HG03095 (cell line): ENCODE measurements at regions not wholly inside any gene's neighbourhood (a gene's known extent, or its start where the extent isn't known, plus 50 kb on each side); places are given as distances from the start of the nearest gene placed in this dataset.

Experiments used
- ATAC-seq: cut with Tn5 transposase; IDR thresholded peaks from one replicate; pipeline ENCODE4 v1.9.1; 2021; ENCODE audit warnings: moderate library complexity; ENCODE audit not compliant: unreplicated experiment

GRCh38 chr6:95777338-95777737 lies 200.0 kb downstream of the MANEA start:
- no peak for ATAC-seq

GRCh38 chr6:95780037-95780436 lies 202.7 kb downstream of the MANEA start:
- ATAC-seq: no peak

GRCh38 chr6:95784019-95784418 lies 206.7 kb downstream of the MANEA start:
- ATAC-seq: no peak

GRCh38 chr6:95784869-95785268 lies 207.5 kb downstream of the MANEA start:
- peak; percentile 75 for ATAC-seq

- ATAC-seq: no peak
Observed at GRCh38 chr6:95785785-95786184, 208.4 kb downstream of the MANEA start.

- ATAC-seq: no peak
Observed at GRCh38 chr6:95786802-95787201, 209.5 kb downstream of the MANEA start.

- ATAC-seq: no peak
Observed at GRCh38 chr6:95790787-95791186, 213.5 kb downstream of the MANEA start.

GRCh38 chr6:95794749-95795148 lies 217.4 kb downstream of the MANEA start:
- ATAC-seq: no peak

GRCh38 chr6:95795927-95796326 lies 218.6 kb downstream of the MANEA start:
- ATAC-seq: no peak

GRCh38 chr6:95797054-95797453 lies 218.7 kb upstream of the FUT9 start:
- ATAC-seq: no peak

- no peak for ATAC-seq
Observed at GRCh38 chr6:95802978-95803377, 212.8 kb upstream of the FUT9 start.

GRCh38 chr6:95803889-95804288 lies 211.9 kb upstream of the FUT9 start:
- no peak for ATAC-seq

GRCh38 chr6:95804847-95805541 lies 210.8 kb upstream of the FUT9 start:
- peak; percentile 70 for ATAC-seq

GRCh38 chr6:95805699-95806098 lies 210.1 kb upstream of the FUT9 start:
- peak; percentile 29 for ATAC-seq

- no peak for ATAC-seq
Observed at GRCh38 chr6:95815389-95816056, 200.3 kb upstream of the FUT9 start.

- no peak for ATAC-seq
Observed at GRCh38 chr6:95819461-95819860, 196.3 kb upstream of the FUT9 start.

GRCh38 chr6:95819939-95820338 lies 195.8 kb upstream of the FUT9 start:
- no peak for ATAC-seq

GRCh38 chr6:95830859-95831557 lies 184.8 kb upstream of the FUT9 start:
- no peak for ATAC-seq

GRCh38 chr6:95837890-95838289 lies 177.9 kb upstream of the FUT9 start:
- ATAC-seq: no peak

- ATAC-seq: no peak
Observed at GRCh38 chr6:95841560-95841959, 174.2 kb upstream of the FUT9 start.

- ATAC-seq: no peak
Observed at GRCh38 chr6:95846652-95847051, 169.1 kb upstream of the FUT9 start.

- no peak for ATAC-seq
Observed at GRCh38 chr6:95847061-95847460, 168.7 kb upstream of the FUT9 start.
